Activated T-cell treated with anti-CD3 and anti-CD28 coated beads, Interleukin-2, amount 50 U/mL, for 4 hours (primary cell): ENCODE measurements at regions not wholly inside any gene's neighbourhood (a gene's known extent, or its start where the extent isn't known, plus 50 kb on each side); places are given as distances from the start of the nearest gene placed in this dataset.
"Not testable (repeated sequence)": the region's sequence is repeated elsewhere in the genome, so short reads cannot be mapped to it uniquely, and the experiment has no call there.

Source experiments
- ATAC-seq, 2 donors: fragments of 200-7000 bp; cut with Tn5 transposase; one replicate each; pipeline ENCODE4 v1.10.0; 2021
- DNase-seq: peaks from one replicate; pipeline ENCODE4 v3.0.0-alpha.2; 2020
- H3K27me3 Mint-ChIP-seq: one replicate; pipeline ENCODE4 v1.8.0; 2021; ENCODE audit warnings: low read depth, mixed read lengths
- H3K36me3 Mint-ChIP-seq: one replicate; pipeline ENCODE4 v1.8.0; 2022; ENCODE audit warnings: mixed read lengths; ENCODE audit not compliant: insufficient read depth
- H3K4me1 Mint-ChIP-seq: one replicate; pipeline ENCODE4 v1.8.0; 2021; ENCODE audit warnings: low read depth, mixed read lengths
- H3K4me3 Mint-ChIP-seq: one replicate; pipeline ENCODE4 v1.8.0; 2021; ENCODE audit warnings: mild to moderate bottlenecking, moderate library complexity, mixed read lengths
- H3K9me3 Mint-ChIP-seq: one replicate; pipeline ENCODE4 v1.8.0; 2021; ENCODE audit warnings: mixed read lengths

GRCh38 chr9:129430940-129431643 lies 189.8 kb downstream of the C9orf50 start:
- H3K27me3 Mint-ChIP-seq = peaks cover 12% of the 10 kb centered on the region
- H3K36me3 Mint-ChIP-seq = no peaks in the 10 kb centered on the region
- no peak for DNase-seq
- H3K9me3 Mint-ChIP-seq = no peaks in the 10 kb centered on the region
- no peak overlapping the region for H3K4me3 Mint-ChIP-seq
- H3K4me1 Mint-ChIP-seq = peaks cover 1% of the 10 kb centered on the region
- ATAC-seq = no peak

- Mint-ChIP-seq H3K9me3 (no peaks in the 10 kb centered on the region), H3K27me3 (peaks cover 2% of the 10 kb centered on the region), H3K36me3 (no peaks in the 10 kb centered on the region), H3K4me1 (no peaks in the 10 kb centered on the region), H3K4me3 (no peak overlapping the region)
- ATAC-seq (no peak), DNase-seq (no peak)
These were observed 191.9 kb downstream of the C9orf50 start for GRCh38 chr9:129428864-129429577.

- ATAC-seq (no peak), DNase-seq (no peak)
- Mint-ChIP-seq H3K4me3 (no peak overlapping the region), H3K27me3 (peaks cover 2% of the 10 kb centered on the region), H3K9me3 (no peaks in the 10 kb centered on the region), H3K36me3 (no peaks in the 10 kb centered on the region), H3K4me1 (peaks cover 10% of the 10 kb centered on the region)
These were observed 193.8 kb downstream of the C9orf50 start for GRCh38 chr9:129427149-129427548.

GRCh38 chr9:129423755-129424154 lies 197.1 kb downstream of the C9orf50 start:
- H3K9me3 Mint-ChIP-seq, H3K36me3 Mint-ChIP-seq, ATAC-seq, DNase-seq, H3K27me3 Mint-ChIP-seq, H3K4me3 Mint-ChIP-seq: not testable (repeated sequence)
- peaks cover 14% of the 10 kb centered on the region for H3K4me1 Mint-ChIP-seq

- DNase-seq = no peak
- Mint-ChIP-seq H3K4me3 (no peak overlapping the region), H3K9me3 (no peaks in the 10 kb centered on the region), H3K4me1 (peaks cover 14% of the 10 kb centered on the region), H3K36me3 (no peaks in the 10 kb centered on the region), H3K27me3 (no peaks in the 10 kb centered on the region)
- peak; percentile 25 to 48 for ATAC-seq
These were observed 197.7 kb downstream of the C9orf50 start for GRCh38 chr9:129423216-129423615.

GRCh38 chr9:129422843-129423192 lies 198.1 kb downstream of the C9orf50 start:
- no peaks in the 10 kb centered on the region for H3K36me3 Mint-ChIP-seq
- ATAC-seq (no peak), DNase-seq (no peak)
- peaks cover 14% of the 10 kb centered on the region for H3K4me1 Mint-ChIP-seq
- no peak overlapping the region for H3K4me3 Mint-ChIP-seq
- no peaks in the 10 kb centered on the region for H3K9me3 Mint-ChIP-seq
- H3K27me3 Mint-ChIP-seq = no peaks in the 10 kb centered on the region

- peaks cover 15% of the 10 kb centered on the region for H3K4me1 Mint-ChIP-seq
- ATAC-seq = no peak
- no peaks in the 10 kb centered on the region for H3K9me3 Mint-ChIP-seq
- no peak overlapping the region for H3K4me3 Mint-ChIP-seq
- no peaks in the 10 kb centered on the region for H3K36me3 Mint-ChIP-seq
- H3K27me3 Mint-ChIP-seq = no peaks in the 10 kb centered on the region
- no peak for DNase-seq
These were observed 198.7 kb downstream of the C9orf50 start for GRCh38 chr9:129422032-129422842.

GRCh38 chr9:129421371-129421770 lies 199.5 kb downstream of the C9orf50 start:
- Mint-ChIP-seq H3K27me3 (no peaks in the 10 kb centered on the region), H3K4me3 (no peak overlapping the region), H3K36me3 (no peaks in the 10 kb centered on the region), H3K9me3 (no peaks in the 10 kb centered on the region), H3K4me1 (peaks cover 18% of the 10 kb centered on the region)
- DNase-seq (no peak), ATAC-seq (no peak)

GRCh38 chr9:129420721-129421120 lies 200.2 kb downstream of the C9orf50 start:
- no peaks in the 10 kb centered on the region for H3K27me3 Mint-ChIP-seq
- no peak overlapping the region for H3K4me3 Mint-ChIP-seq
- no peaks in the 10 kb centered on the region for H3K36me3 Mint-ChIP-seq
- no peak for ATAC-seq
- H3K9me3 Mint-ChIP-seq = no peaks in the 10 kb centered on the region
- DNase-seq = no peak
- H3K4me1 Mint-ChIP-seq = peaks cover 18% of the 10 kb centered on the region

GRCh38 chr9:129419382-129419899 lies 201.5 kb downstream of the C9orf50 start:
- Mint-ChIP-seq H3K36me3 (no peaks in the 10 kb centered on the region), H3K9me3 (no peaks in the 10 kb centered on the region), H3K4me3 (no peak overlapping the region), H3K4me1 (peaks cover 20% of the 10 kb centered on the region), H3K27me3 (no peaks in the 10 kb centered on the region)
- DNase-seq (no peak), ATAC-seq (no peak)

- Mint-ChIP-seq H3K9me3 (no peaks in the 10 kb centered on the region), H3K36me3 (no peaks in the 10 kb centered on the region), H3K4me3 (no peak overlapping the region), H3K4me1 (peaks cover 23% of the 10 kb centered on the region), H3K27me3 (no peaks in the 10 kb centered on the region)
- no peak for ATAC-seq
- DNase-seq = no peak
These were observed 202.4 kb downstream of the C9orf50 start for GRCh38 chr9:129418451-129418850.

- H3K27me3 Mint-ChIP-seq = no peaks in the 10 kb centered on the region
- no peaks in the 10 kb centered on the region for H3K9me3 Mint-ChIP-seq
- no peaks in the 10 kb centered on the region for H3K36me3 Mint-ChIP-seq
- peaks cover 23% of the 10 kb centered on the region for H3K4me1 Mint-ChIP-seq
- no peak overlapping the region for H3K4me3 Mint-ChIP-seq
- DNase-seq (no peak), ATAC-seq (no peak)
These were observed 203.9 kb downstream of the C9orf50 start for GRCh38 chr9:129416821-129417539.

- H3K27me3 Mint-ChIP-seq = no peaks in the 10 kb centered on the region
- H3K4me3 Mint-ChIP-seq = no peak overlapping the region
- peaks cover 22% of the 10 kb centered on the region for H3K4me1 Mint-ChIP-seq
- no peaks in the 10 kb centered on the region for H3K9me3 Mint-ChIP-seq
- ATAC-seq (no peak), DNase-seq (no peak)
- H3K36me3 Mint-ChIP-seq = no peaks in the 10 kb centered on the region
These were observed 204.8 kb downstream of the C9orf50 start for GRCh38 chr9:129415942-129416651.
